Glutamatergic neuron (in vitro differentiated cells): ENCODE measurements at regions not wholly inside any gene's neighbourhood (a gene's known extent, or its start where the extent isn't known, plus 50 kb on each side); places are given as distances from the start of the nearest gene placed in this dataset.
A peak's percentile ranks its signal among the peaks of the same experiment; 100 is the strongest.

Source experiments
- DNase-seq: peaks from one replicate; pipeline ENCODE4 v3.0.0; 2022
- H3K27ac Mint-ChIP-seq: one replicate; pipeline ENCODE4 v1.8.0; 2020; ENCODE audit warnings: mild to moderate bottlenecking, mixed read lengths, inconsistent platforms; ENCODE audit not compliant: unreplicated experiment
- H3K27me3 Mint-ChIP-seq: one replicate; pipeline ENCODE4 v1.8.0; 2020; ENCODE audit warnings: mild to moderate bottlenecking, moderate library complexity, mixed read lengths, inconsistent platforms; ENCODE audit not compliant: unreplicated experiment
- H3K36me3 Mint-ChIP-seq: one replicate; pipeline ENCODE4 v1.8.0; 2020; ENCODE audit warnings: mild to moderate bottlenecking, mixed read lengths, inconsistent platforms; ENCODE audit not compliant: unreplicated experiment
- H3K4me1 Mint-ChIP-seq: one replicate; pipeline ENCODE4 v1.8.0; 2020; ENCODE audit warnings: mild to moderate bottlenecking, low read depth, mixed read lengths, inconsistent platforms; ENCODE audit not compliant: unreplicated experiment
- H3K4me3 Mint-ChIP-seq: one replicate; pipeline ENCODE4 v1.8.0; 2020; ENCODE audit warnings: mild to moderate bottlenecking, mixed read lengths, inconsistent platforms; ENCODE audit not compliant: unreplicated experiment
- H3K9me3 Mint-ChIP-seq: one replicate; pipeline ENCODE4 v1.8.0; 2020; ENCODE audit warnings: mild to moderate bottlenecking, moderate library complexity, mixed read lengths, inconsistent platforms; ENCODE audit not compliant: unreplicated experiment
- CTCF ChIP-seq: fragments of 200-600 bp; sonication (generic); IDR thresholded peaks from one replicate; pipeline ENCODE4 v1.5.0; 2021; ENCODE audit not compliant: partially characterized antibody, unreplicated experiment

- DNase-seq = no peak
- Mint-ChIP-seq H3K4me3 (no peak overlapping the region), H3K36me3 (no peaks in the 10 kb centered on the region), H3K9me3 (no peaks in the 10 kb centered on the region), H3K4me1 (peaks cover 12% of the 10 kb centered on the region), H3K27ac (no peak overlapping the region), H3K27me3 (peaks cover 2% of the 10 kb centered on the region)
- no peak for TF ChIP-seq CTCF
Observed at GRCh38 chrX:39958850-39959249, 138.9 kb downstream of the BCOR start.

GRCh38 chrX:39960219-39960618 lies 137.5 kb downstream of the BCOR start:
- Mint-ChIP-seq H3K4me3 (no peak overlapping the region), H3K4me1 (peaks cover 4% of the 10 kb centered on the region), H3K27me3 (peaks cover under 1% of the 10 kb centered on the region), H3K36me3 (no peaks in the 10 kb centered on the region), H3K9me3 (no peaks in the 10 kb centered on the region), H3K27ac (no peak overlapping the region)
- TF ChIP-seq CTCF = no peak
- no peak for DNase-seq

GRCh38 chrX:39961441-39961840 lies 136.3 kb downstream of the BCOR start:
- Mint-ChIP-seq H3K9me3 (no peaks in the 10 kb centered on the region), H3K27ac (no peak overlapping the region), H3K36me3 (no peaks in the 10 kb centered on the region), H3K4me1 (peaks cover 3% of the 10 kb centered on the region), H3K4me3 (no peak overlapping the region), H3K27me3 (no peaks in the 10 kb centered on the region)
- DNase-seq = no peak
- no peak for TF ChIP-seq CTCF

GRCh38 chrX:39965051-39965573 lies 132.6 kb downstream of the BCOR start:
- no peak for TF ChIP-seq CTCF
- Mint-ChIP-seq H3K27me3 (no peaks in the 10 kb centered on the region), H3K36me3 (no peaks in the 10 kb centered on the region), H3K27ac (no peak overlapping the region), H3K4me1 (peaks cover 10% of the 10 kb centered on the region), H3K4me3 (no peak overlapping the region), H3K9me3 (peaks cover 2% of the 10 kb centered on the region)
- no peak for DNase-seq

- Mint-ChIP-seq H3K27ac (peak overlapping the region; percentile 8), H3K4me3 (no peak overlapping the region), H3K27me3 (no peaks in the 10 kb centered on the region), H3K4me1 (peaks cover 10% of the 10 kb centered on the region), H3K36me3 (no peaks in the 10 kb centered on the region), H3K9me3 (peaks cover 2% of the 10 kb centered on the region)
- DNase-seq = peak; percentile 28
- no peak for TF ChIP-seq CTCF
Observed at GRCh38 chrX:39966176-39966575, 131.6 kb downstream of the BCOR start.
